ENCODE measurements at regions not wholly inside any gene's neighbourhood (a gene's known extent, or its start where the extent isn't known, plus 50 kb on each side); places are given as distances from the start of the nearest gene placed in this dataset.

- Histone ChIP-seq H3K36me3 (ENCODE audit: control insufficient read depth, insufficient read depth, low read length) (no peaks in the 10 kb centered on the region), H3K27me3 (ENCODE audit: control insufficient read depth, insufficient read depth, low read length) (no peaks in the 10 kb centered on the region), H3K4me1 (ENCODE audit: control insufficient read depth, insufficient read depth, low read length) (no peaks in the 10 kb centered on the region), H3K9ac (ENCODE audit: low read length) (no peak overlapping the region), H3K9me3 (ENCODE audit: control insufficient read depth, low read length) (no peaks in the 10 kb centered on the region), H3K4me3 (ENCODE audit: low read length) (no peak overlapping the region)
Observed at GRCh38 chr3:197349368-197349767, 51.0 kb upstream of the DLG1 start.

Measured in mucosa of stomach (tissue), 1 donor.